OCI-LY1 (cell line): ENCODE measurements at regions not wholly inside any gene's neighbourhood (a gene's known extent, or its start where the extent isn't known, plus 50 kb on each side); places are given as distances from the start of the nearest gene placed in this dataset.

Source experiments
- H2AFZ ChIP-seq: fragments of 200-600 bp; sonication (generic), shearing (Covaris generic); 2 replicates; pipeline ENCODE4 v1.6.0; 2014; ENCODE audit warnings: antibody characterized with exemption, mild to moderate bottlenecking, low read length
- H3F3A ChIP-seq: fragments of 200-600 bp; sonication (generic), shearing (Covaris generic); 2 replicates; pipeline ENCODE4 v1.6.0; 2014; ENCODE audit warnings: mild to moderate bottlenecking, antibody characterized with exemption, low read length, moderate library complexity; ENCODE audit not compliant: insufficient read depth
- H3K27ac ChIP-seq: fragments of 200-600 bp; sonication (generic); 2 replicates; pipeline ENCODE4 v1.5.1; 2014; ENCODE audit warnings: low read length, mixed run types, mild to moderate bottlenecking, low read depth; ENCODE audit not compliant: poor library complexity, severe bottlenecking
- H3K27me3 ChIP-seq: fragments of 200-600 bp; sonication (generic); 2 replicates; pipeline ENCODE4 v1.6.0; 2014; ENCODE audit warnings: antibody characterized with exemption, mild to moderate bottlenecking, low read length, moderate library complexity; ENCODE audit not compliant: insufficient read depth
- H3K36me3 ChIP-seq: fragments of 200-600 bp; sonication (generic); 2 replicates; pipeline ENCODE4 v1.6.1; 2014; ENCODE audit warnings: mild to moderate bottlenecking, antibody characterized with exemption, low read length, moderate library complexity, mixed read lengths; ENCODE audit not compliant: insufficient read depth
- H3K4me1 ChIP-seq: fragments of 200-600 bp; sonication (generic); 2 replicates; pipeline ENCODE4 v1.5.1; 2014; ENCODE audit warnings: mild to moderate bottlenecking, low read length, moderate library complexity; ENCODE audit not compliant: insufficient read depth, severe bottlenecking
- H3K4me2 ChIP-seq: fragments of 200-600 bp; sonication (generic), shearing (Covaris generic); 2 replicates; pipeline ENCODE4 v1.6.1; 2014; ENCODE audit warnings: low read length
- H3K4me3 ChIP-seq: fragments of 200-600 bp; sonication (generic); 2 replicates; pipeline ENCODE4 v1.5.1; 2014; ENCODE audit warnings: low read length, low read depth, mild to moderate bottlenecking, mixed read lengths; ENCODE audit not compliant: poor library complexity, severe bottlenecking
- H3K79me2 ChIP-seq: fragments of 200-600 bp; shearing (Covaris generic); 2 replicates; pipeline ENCODE4 v1.6.1; 2016; ENCODE audit warnings: mixed run types, low read length, mixed read lengths; ENCODE audit not compliant: insufficient read depth
- H3K9ac ChIP-seq: fragments of 200-600 bp; sonication (generic), shearing (Covaris generic); 2 replicates; pipeline ENCODE4 v1.6.1; 2014; ENCODE audit warnings: mild to moderate bottlenecking, low read length, mixed read lengths
- H3K9me2 ChIP-seq: fragments of 200-600 bp; sonication (generic), shearing (Covaris generic); 2 replicates; pipeline ENCODE4 v1.6.1; 2014; ENCODE audit warnings: low read depth, mild to moderate bottlenecking, low read length, mixed read lengths
- H3K9me3 ChIP-seq: fragments of 200-600 bp; shearing (Covaris generic); 2 replicates; pipeline ENCODE4 v1.6.1; 2014; ENCODE audit warnings: low read length, mixed read lengths
- H4K20me1 ChIP-seq: fragments of 200-600 bp; sonication (generic), shearing (Covaris generic); 2 replicates; pipeline ENCODE4 v1.6.0; 2016; ENCODE audit warnings: mild to moderate bottlenecking, low read length; ENCODE audit not compliant: insufficient read depth
- CTCF ChIP-seq: fragments of 200-600 bp; sonication (generic), shearing (Covaris generic); IDR thresholded peaks from 2 replicates; pipeline ENCODE4 v1.5.1; 2017; ENCODE audit warnings: mild to moderate bottlenecking, antibody characterized with exemption, low read length, moderate library complexity, mixed read lengths
- EZH2 ChIP-seq: fragments of 200-600 bp; sonication (generic), shearing (Covaris generic); IDR thresholded peaks from 2 replicates; pipeline ENCODE4 v1.8.0; 2017; ENCODE audit warnings: borderline replicate concordance, mixed run types, mild to moderate bottlenecking, antibody characterized with exemption, low read length, moderate library complexity, mixed read lengths

- Histone ChIP-seq H3K79me2 (no peaks in the 10 kb centered on the region), H3K27me3 (no peaks in the 10 kb centered on the region), H2AFZ (no peak overlapping the region), H3K4me3 (no peak overlapping the region), H3K9me3 (no peaks in the 10 kb centered on the region), H3K4me2 (no peak overlapping the region), H3K9ac (no peak overlapping the region), H3K9me2 (no peaks in the 10 kb centered on the region), H3K36me3 (no peaks in the 10 kb centered on the region), H3F3A (no peaks in the 10 kb centered on the region), H3K4me1 (no peaks in the 10 kb centered on the region), H3K27ac (no peak overlapping the region), H4K20me1 (no peaks in the 10 kb centered on the region)
- TF ChIP-seq EZH2, result no peak
- no peak for TF ChIP-seq CTCF
These were observed 1218.9 kb downstream of the DSC3 start for GRCh38 chr18:29823671-29824070.

GRCh38 chr18:29821544-29821943, 1221.0 kb downstream of the DSC3 start:
- H3K4me2 ChIP-seq, result no peak overlapping the region
- H3K9me2 ChIP-seq, result no peaks in the 10 kb centered on the region
- H2AFZ ChIP-seq, result no peak overlapping the region
- H3K4me3 ChIP-seq, result no peak overlapping the region
- H3K9me3 ChIP-seq, result no peaks in the 10 kb centered on the region
- no peaks in the 10 kb centered on the region for H3K4me1 ChIP-seq
- no peaks in the 10 kb centered on the region for H3K36me3 ChIP-seq
- no peaks in the 10 kb centered on the region for H3K79me2 ChIP-seq
- H3K27ac ChIP-seq, result no peak overlapping the region
- no peaks in the 10 kb centered on the region for H3F3A ChIP-seq
- no peak overlapping the region for H3K9ac ChIP-seq
- TF ChIP-seq EZH2 (no peak), CTCF (no peak)
- H3K27me3 ChIP-seq, result no peaks in the 10 kb centered on the region
- no peaks in the 10 kb centered on the region for H4K20me1 ChIP-seq

- Histone ChIP-seq H3K27ac (no peak overlapping the region), H4K20me1 (no peaks in the 10 kb centered on the region), H2AFZ (no peak overlapping the region), H3K9me3 (no peaks in the 10 kb centered on the region), H3K4me3 (no peak overlapping the region), H3F3A (no peaks in the 10 kb centered on the region), H3K4me2 (no peak overlapping the region), H3K9ac (no peak overlapping the region), H3K79me2 (no peaks in the 10 kb centered on the region), H3K36me3 (no peaks in the 10 kb centered on the region), H3K27me3 (no peaks in the 10 kb centered on the region), H3K9me2 (no peaks in the 10 kb centered on the region), H3K4me1 (no peaks in the 10 kb centered on the region)
- TF ChIP-seq CTCF (no peak), EZH2 (no peak)
These were observed 1231.0 kb downstream of the DSC3 start for GRCh38 chr18:29811519-29811918.
